Tongue (tissue), 1 donor: ENCODE measurements at regions not wholly inside any gene's neighbourhood (a gene's known extent, or its start where the extent isn't known, plus 50 kb on each side); places are given as distances from the start of the nearest gene placed in this dataset.
"Not testable (repeated sequence)": the region's sequence is repeated elsewhere in the genome, so short reads cannot be mapped to it uniquely, and the experiment has no call there.

ENCODE experiments used
- DNase-seq: peaks from one replicate; pipeline ENCODE4 v3.0.0-alpha.2; 2015

GRCh38 chr9:61953108-61953507 lies 763.3 kb downstream of the SPATA31A7 start:
- peak; percentile 7 for DNase-seq

- DNase-seq = not testable (repeated sequence)
These were observed 781.8 kb downstream of the SPATA31A7 start for GRCh38 chr9:61971635-61972034.

- DNase-seq = not testable (repeated sequence)
These were observed 784.7 kb downstream of the SPATA31A7 start for GRCh38 chr9:61974501-61974900.

- DNase-seq = not testable (repeated sequence)
These were observed 786.5 kb downstream of the SPATA31A7 start for GRCh38 chr9:61976318-61976717.

GRCh38 chr9:61982727-61983126 lies 792.9 kb downstream of the SPATA31A7 start:
- not testable (repeated sequence) for DNase-seq

GRCh38 chr9:61983441-61983840 lies 793.6 kb downstream of the SPATA31A7 start:
- DNase-seq = not testable (repeated sequence)

GRCh38 chr9:61983954-61984353 lies 794.1 kb downstream of the SPATA31A7 start:
- DNase-seq = not testable (repeated sequence)

- not testable (repeated sequence) for DNase-seq
These were observed 794.7 kb downstream of the SPATA31A7 start for GRCh38 chr9:61984513-61984912.

- not testable (repeated sequence) for DNase-seq
These were observed 802.3 kb downstream of the SPATA31A7 start for GRCh38 chr9:61992110-61992509.

- DNase-seq = not testable (repeated sequence)
These were observed 842.6 kb downstream of the SPATA31A7 start for GRCh38 chr9:62032441-62032840.

- DNase-seq = not testable (repeated sequence)
These were observed 848.4 kb downstream of the SPATA31A7 start for GRCh38 chr9:62038260-62038659.

GRCh38 chr9:62058155-62058554 lies 868.3 kb downstream of the SPATA31A7 start:
- not testable (repeated sequence) for DNase-seq

- DNase-seq = not testable (repeated sequence)
These were observed 881.2 kb downstream of the SPATA31A7 start for GRCh38 chr9:62071043-62071442.

GRCh38 chr9:62073401-62073800 lies 883.6 kb downstream of the SPATA31A7 start:
- not testable (repeated sequence) for DNase-seq

GRCh38 chr9:62084245-62084644 lies 894.4 kb downstream of the SPATA31A7 start:
- not testable (repeated sequence) for DNase-seq

- DNase-seq = not testable (repeated sequence)
These were observed 906.0 kb downstream of the SPATA31A7 start for GRCh38 chr9:62095714-62096345.

- not testable (repeated sequence) for DNase-seq
These were observed 920.6 kb downstream of the SPATA31A7 start for GRCh38 chr9:62110486-62110885.

- not testable (repeated sequence) for DNase-seq
These were observed 927.3 kb downstream of the SPATA31A7 start for GRCh38 chr9:62116951-62117640.

GRCh38 chr9:62119656-62120055 lies 929.8 kb downstream of the SPATA31A7 start:
- not testable (repeated sequence) for DNase-seq

- DNase-seq = not testable (repeated sequence)
These were observed 936.1 kb downstream of the SPATA31A7 start for GRCh38 chr9:62125631-62126611.

GRCh38 chr9:62135022-62135421 lies 945.2 kb downstream of the SPATA31A7 start:
- not testable (repeated sequence) for DNase-seq

GRCh38 chr9:62145648-62146047 lies 955.8 kb downstream of the SPATA31A7 start:
- not testable (repeated sequence) for DNase-seq
